Sigmoid colon (tissue), 3 donors: ENCODE measurements at regions not wholly inside any gene's neighbourhood (a gene's known extent, or its start where the extent isn't known, plus 50 kb on each side); places are given as distances from the start of the nearest gene placed in this dataset.

ENCODE experiments used
- CTCF ChIP-seq, 4 experiments: fragments of 450-650 bp in 3 of 4; fragments of 200-600 bp in 1 of 4; IDR thresholded peaks; one replicate each; pipeline ENCODE4 v1.5.1; 2016 to 2019; ENCODE audit warnings: antibody characterized with exemption in 4 of 4, mild to moderate bottlenecking in 3 of 4, moderate library complexity in 2 of 4
- POLR2A ChIP-seq, 2 donors: fragments of 450-650 bp; IDR thresholded peaks; one replicate each; pipeline ENCODE4 v1.6.1; 2016; ENCODE audit warnings: antibody characterized with exemption in 2 of 2, mild to moderate bottlenecking in 2 of 2, moderate library complexity in 2 of 2

- TF ChIP-seq CTCF (IDR thresholded peaks at IDR 0.05) (no peak), POLR2A (IDR thresholded peaks at IDR 0.05) (no peak)
These were observed 199.3 kb downstream of the TFAP2C start for GRCh38 chr20:56828402-56828801.
